ENCODE measurements at regions not wholly inside any gene's neighbourhood (a gene's known extent, or its start where the extent isn't known, plus 50 kb on each side); places are given as distances from the start of the nearest gene placed in this dataset.

DNA sequence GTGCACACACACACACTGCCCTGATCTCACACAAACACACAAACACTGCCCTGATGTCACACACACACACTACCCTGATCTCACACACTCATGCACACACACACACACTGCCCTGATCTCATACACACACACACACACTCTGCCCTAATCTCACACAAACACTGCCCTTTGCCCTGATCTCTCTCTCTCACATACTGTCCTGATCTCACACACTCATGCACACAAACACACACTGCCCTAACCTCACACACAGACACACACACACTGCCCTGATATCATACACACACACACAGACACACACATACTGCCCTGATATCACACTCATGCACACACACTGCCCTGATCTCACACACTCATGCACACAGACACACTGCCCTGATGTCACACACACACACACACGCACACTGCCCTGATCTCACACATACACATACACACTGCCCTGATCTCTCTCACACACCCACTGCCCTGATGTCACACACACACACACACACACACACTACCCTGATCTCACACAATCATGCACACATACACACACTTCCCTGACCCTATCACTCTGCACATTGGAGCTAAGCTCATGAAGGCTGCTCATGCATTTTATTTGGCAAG is 97.6 kb upstream of the DIO3 start:
- Histone ChIP-seq H3K27me3 (ENCODE audit: insufficient read depth, low read length, poor library complexity) (peaks cover 45% of the 10 kb centered on the region), H4K20me1 (ENCODE audit: insufficient read depth, low read length) (peaks cover 32% of the 10 kb centered on the region), H3K36me3 (ENCODE audit: insufficient read depth, low read length) (no peaks in the 10 kb centered on the region), H3K4me1 (ENCODE audit: insufficient read depth, low read length) (no peaks in the 10 kb centered on the region), H3K4me2 (ENCODE audit: insufficient read depth, low read length) (no peak overlapping the region), H3K9me3 (ENCODE audit: insufficient read depth, low read length, severe bottlenecking) (no peaks in the 10 kb centered on the region), H3K27ac (ENCODE audit: low read length) (no peak overlapping the region), H2AFZ (ENCODE audit: low read depth, low read length) (no peak overlapping the region), H3K79me2 (ENCODE audit: insufficient read depth, low read length) (no peaks in the 10 kb centered on the region), H3K4me3 (ENCODE audit: low read depth in 1 of 2, low read length in 2 of 2) (no peak overlapping the region), H3K9ac (ENCODE audit: low read depth, low read length) (no peak overlapping the region)
- ATAC-seq (ENCODE audit: insufficient read depth, low read depth) (no peak), DNase-seq (no peak)
- TF ChIP-seq EZH2 (IDR thresholded peaks at IDR 0.05; ENCODE audit: borderline replicate concordance, low read depth, low read length, severe bottlenecking) = no peak
- no peak for TF ChIP-seq CTCF (IDR thresholded peaks at IDR 0.05; ENCODE audit: borderline replicate concordance, extremely low read depth, low read length, poor library complexity, severe bottlenecking)

- Histone ChIP-seq H4K20me1 (ENCODE audit: insufficient read depth, low read length) (peaks cover 32% of the 10 kb centered on the region), H2AFZ (ENCODE audit: low read depth, low read length) (no peak overlapping the region), H3K9me3 (ENCODE audit: insufficient read depth, low read length, severe bottlenecking) (no peaks in the 10 kb centered on the region), H3K9ac (ENCODE audit: low read depth, low read length) (no peak overlapping the region), H3K27ac (ENCODE audit: low read length) (no peak overlapping the region), H3K79me2 (ENCODE audit: insufficient read depth, low read length) (no peaks in the 10 kb centered on the region), H3K4me3 (ENCODE audit: low read depth in 1 of 2, low read length in 2 of 2) (no peak overlapping the region), H3K4me1 (ENCODE audit: insufficient read depth, low read length) (no peaks in the 10 kb centered on the region), H3K4me2 (ENCODE audit: insufficient read depth, low read length) (no peak overlapping the region), H3K27me3 (ENCODE audit: insufficient read depth, low read length, poor library complexity) (peaks cover 46% of the 10 kb centered on the region), H3K36me3 (ENCODE audit: insufficient read depth, low read length) (no peaks in the 10 kb centered on the region)
- no peak for DNase-seq
- TF ChIP-seq EZH2 (IDR thresholded peaks at IDR 0.05; ENCODE audit: borderline replicate concordance, low read depth, low read length, severe bottlenecking) (no peak), CTCF (IDR thresholded peaks at IDR 0.05; ENCODE audit: borderline replicate concordance, extremely low read depth, low read length, poor library complexity, severe bottlenecking) (no peak)
- no peak for ATAC-seq (ENCODE audit: insufficient read depth, low read depth)
Measured at GRCh38 chr14:101464310-101464983, 96.8 kb upstream of the DIO3 start.

GRCh38 chr14:101464984-101465794 is 96.1 kb upstream of the DIO3 start:
- no peak for ATAC-seq (ENCODE audit: insufficient read depth, low read depth)
- Histone ChIP-seq H3K79me2 (ENCODE audit: insufficient read depth, low read length) (no peaks in the 10 kb centered on the region), H4K20me1 (ENCODE audit: insufficient read depth, low read length) (peaks cover 38% of the 10 kb centered on the region), H3K4me2 (ENCODE audit: insufficient read depth, low read length) (no peak overlapping the region), H2AFZ (ENCODE audit: low read depth, low read length) (no peak overlapping the region), H3K4me1 (ENCODE audit: insufficient read depth, low read length) (no peaks in the 10 kb centered on the region), H3K9me3 (ENCODE audit: insufficient read depth, low read length, severe bottlenecking) (no peaks in the 10 kb centered on the region), H3K27ac (ENCODE audit: low read length) (no peak overlapping the region), H3K4me3 (ENCODE audit: low read depth in 1 of 2, low read length in 2 of 2) (no peak overlapping the region), H3K27me3 (ENCODE audit: insufficient read depth, low read length, poor library complexity) (peaks cover 46% of the 10 kb centered on the region), H3K36me3 (ENCODE audit: insufficient read depth, low read length) (no peaks in the 10 kb centered on the region), H3K9ac (ENCODE audit: low read depth, low read length) (no peak overlapping the region)
- TF ChIP-seq CTCF (IDR thresholded peaks at IDR 0.05; ENCODE audit: borderline replicate concordance, extremely low read depth, low read length, poor library complexity, severe bottlenecking) (no peak), EZH2 (IDR thresholded peaks at IDR 0.05; ENCODE audit: borderline replicate concordance, low read depth, low read length, severe bottlenecking) (no peak)
- no peak for DNase-seq
